ENCODE measurements at regions not wholly inside any gene's neighbourhood (a gene's known extent, or its start where the extent isn't known, plus 50 kb on each side); places are given as distances from the start of the nearest gene placed in this dataset.

DNA sequence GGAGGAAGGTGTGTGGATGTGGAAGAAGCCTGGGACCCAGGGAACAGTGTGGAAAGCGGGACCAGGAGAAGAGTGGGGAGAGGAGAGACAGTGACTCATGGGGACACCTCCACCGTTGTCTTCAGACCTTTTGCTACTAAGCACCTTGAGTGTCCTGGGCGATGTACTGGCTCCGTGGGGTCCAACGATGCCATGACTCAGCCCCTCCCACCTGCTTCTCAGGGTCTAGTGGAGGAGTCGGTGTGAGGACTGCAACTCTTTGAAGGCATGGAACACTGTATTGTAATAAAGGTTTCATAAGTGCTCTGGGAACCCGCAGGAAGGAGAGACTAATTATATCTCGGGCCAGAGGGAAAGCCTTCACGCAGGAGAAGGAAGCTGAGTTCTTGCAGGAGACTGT is 166.9 kb upstream of the KL start:
- ChIA-PET POLR2A (no interaction called here), CTCF (no interaction called here)
- no peak overlapping the region for H3K4me3 ChIP-seq (ENCODE audit: low read depth, low read length)
- no peak for DNase-seq (ENCODE audit: low read depth, low spot score)
- no peak for TF ChIP-seq CTCF (IDR thresholded peaks at IDR 0.05; ENCODE audit: insufficient read depth, low read length, missing control alignments)

DNA sequence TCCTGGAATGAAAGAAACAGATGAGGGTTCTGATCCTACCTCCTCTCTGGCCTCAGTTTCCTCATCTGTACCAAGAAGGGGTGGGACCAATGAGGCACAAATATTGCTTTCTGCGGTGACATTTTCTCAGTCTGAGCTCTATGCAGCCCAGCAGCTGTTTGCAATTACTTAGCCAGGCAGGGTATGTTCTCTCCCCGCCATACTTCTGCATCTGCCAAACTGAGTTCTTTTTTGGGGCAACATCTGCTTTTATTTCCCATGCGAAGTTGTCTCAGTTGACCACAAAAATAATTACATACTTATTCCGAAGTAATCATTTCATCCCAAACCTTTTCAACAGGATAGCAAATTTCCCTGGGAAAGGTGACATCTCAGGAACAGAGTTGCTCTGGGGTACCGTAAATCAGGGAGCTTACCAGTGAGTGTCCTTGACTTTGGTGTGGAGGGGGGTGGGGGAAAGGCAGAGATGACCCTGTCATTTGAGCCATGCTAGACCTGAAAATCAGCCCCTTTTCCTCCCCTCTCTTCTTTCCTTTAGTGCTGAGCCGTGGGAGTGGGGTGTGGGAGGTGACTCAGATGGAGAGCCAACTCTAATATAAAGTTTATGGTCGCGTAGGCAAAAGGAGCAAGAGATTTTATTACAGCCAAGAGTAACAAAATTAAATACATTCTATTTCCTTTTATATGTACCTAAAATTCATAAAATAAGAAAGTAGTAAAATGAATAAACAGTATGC is 165.7 kb upstream of the KL start:
- no peak for TF ChIP-seq CTCF (IDR thresholded peaks at IDR 0.05; ENCODE audit: insufficient read depth, low read length, missing control alignments)
- DNase-seq (ENCODE audit: low read depth, low spot score) = no peak
- no peak overlapping the region for H3K4me3 ChIP-seq (ENCODE audit: low read depth, low read length)
- CTCF ChIA-PET = no interaction called here
- POLR2A ChIA-PET = interaction anchor here (0.6 kb wide), 1 partner anchor 16 kb away, joined by 4 read pairs; no protein-coding TSS in a partner anchor

DNA sequence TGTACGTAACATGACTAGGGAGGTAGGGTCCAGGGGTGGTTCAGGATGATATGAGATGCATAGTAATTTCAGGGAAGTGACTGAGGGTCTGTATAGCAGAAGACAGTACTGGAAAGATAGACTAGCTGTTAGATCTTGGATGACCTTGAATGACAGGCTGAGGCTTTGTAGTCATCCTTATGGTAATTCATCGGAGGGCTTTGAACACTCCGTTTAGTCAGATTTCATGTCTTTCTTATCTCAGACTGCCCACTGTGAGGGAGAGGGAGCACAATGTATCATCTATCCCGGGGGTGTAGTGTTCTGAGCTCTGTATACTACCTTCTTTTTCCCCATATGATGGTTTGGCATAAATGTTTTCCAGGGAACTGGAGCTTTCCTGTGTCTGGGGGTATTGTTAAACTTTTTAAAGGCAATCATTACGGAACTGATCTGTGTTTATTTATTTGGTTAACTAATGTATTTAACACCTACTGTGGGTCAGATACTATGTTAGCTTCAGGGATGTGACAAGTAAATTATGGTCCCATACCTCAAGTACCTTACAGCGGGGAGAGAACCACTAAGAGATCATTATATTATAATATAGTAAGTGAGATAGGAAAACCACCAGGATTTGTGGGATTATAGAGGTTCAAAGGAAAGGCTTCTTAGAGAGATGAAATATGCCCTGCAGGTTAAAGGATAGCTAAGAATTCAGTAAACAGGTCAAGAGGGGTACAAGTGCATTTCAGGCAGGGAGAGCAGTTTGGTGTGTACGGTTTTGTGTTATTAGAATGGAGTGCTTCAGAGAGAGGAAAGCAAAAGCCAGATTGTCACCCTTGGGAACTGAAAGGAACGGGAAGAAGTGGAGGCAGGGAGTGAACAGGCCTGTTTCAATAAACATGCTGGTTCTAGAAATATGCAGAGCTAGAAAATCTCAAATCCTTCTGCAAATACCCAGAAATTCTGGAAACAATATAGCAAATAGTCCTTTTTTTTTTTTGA is 164.8 kb upstream of the KL start:
- ChIA-PET CTCF (no interaction called here), POLR2A (no interaction called here)
- DNase-seq (ENCODE audit: low read depth, low spot score) = no peak
- H3K4me3 ChIP-seq (ENCODE audit: low read depth, low read length) = no peak overlapping the region
- TF ChIP-seq CTCF (IDR thresholded peaks at IDR 0.05; ENCODE audit: insufficient read depth, low read length, missing control alignments) = no peak

GRCh38 chr13:32852526-32852925 is 163.7 kb upstream of the KL start:
- no peak overlapping the region for H3K4me3 ChIP-seq (ENCODE audit: low read depth, low read length)
- no peak for TF ChIP-seq CTCF (IDR thresholded peaks at IDR 0.05; ENCODE audit: insufficient read depth, low read length, missing control alignments)
- no peak for DNase-seq (ENCODE audit: low read depth, low spot score)
- ChIA-PET POLR2A (no interaction called here), CTCF (no interaction called here)

- no peak for TF ChIP-seq CTCF (IDR thresholded peaks at IDR 0.05; ENCODE audit: insufficient read depth, low read length, missing control alignments)
- ChIA-PET POLR2A (no interaction called here), CTCF (no interaction called here)
- no peak for DNase-seq (ENCODE audit: low read depth, low spot score)
- H3K4me3 ChIP-seq (ENCODE audit: low read depth, low read length) = no peak overlapping the region
Observed at GRCh38 chr13:32857077-32857476, 159.1 kb upstream of the KL start.

GRCh38 chr13:32857689-32858088 is 158.5 kb upstream of the KL start:
- no peak for DNase-seq (ENCODE audit: low read depth, low spot score)
- TF ChIP-seq CTCF (IDR thresholded peaks at IDR 0.05; ENCODE audit: insufficient read depth, low read length, missing control alignments) = no peak
- H3K4me3 ChIP-seq (ENCODE audit: low read depth, low read length) = no peak overlapping the region
- ChIA-PET CTCF (no interaction called here), POLR2A (no interaction called here)

All from AG04449 (cell line).